Spinal cord (tissue), 9 donors: ENCODE measurements at regions not wholly inside any gene's neighbourhood (a gene's known extent, or its start where the extent isn't known, plus 50 kb on each side); places are given as distances from the start of the nearest gene placed in this dataset.

ENCODE experiments used
- DNase-seq, 6 donors: peaks; one replicate each; pipeline versions ENCODE4 v3.0.0 to v3.0.0-alpha.2; 2013 to 2015; ENCODE audit warnings: low spot score in 6 of 6, low read depth in 4 of 6
- H3K27ac ChIP-seq: one replicate; pipeline ENCODE4 v1.5.1; 2013; ENCODE audit warnings: low read depth, low read length, control low read depth
- H3K27me3 ChIP-seq: one replicate; pipeline ENCODE4 v1.6.1; 2013; ENCODE audit warnings: low read length; ENCODE audit not compliant: control insufficient read depth, insufficient read depth
- H3K36me3 ChIP-seq: one replicate; pipeline ENCODE4 v1.6.1; 2013; ENCODE audit warnings: low read length; ENCODE audit not compliant: control insufficient read depth, insufficient read depth
- H3K4me1 ChIP-seq: one replicate; pipeline ENCODE4 v1.6.1; 2013; ENCODE audit warnings: low read length; ENCODE audit not compliant: control insufficient read depth, insufficient read depth
- H3K4me3 ChIP-seq: one replicate; pipeline ENCODE4 v1.5.1; 2013; ENCODE audit warnings: low read depth, low read length, control low read depth
- H3K9me3 ChIP-seq: one replicate; pipeline ENCODE4 v1.6.1; 2013; ENCODE audit warnings: low read length; ENCODE audit not compliant: control insufficient read depth, insufficient read depth
- WGBS: methylation state at CpG from one replicate; pipeline ENCODE4 v1.1.5; 2013; ENCODE audit warnings: missing lambda C conversion rate; ENCODE audit not compliant: insufficient coverage; 5-methylcytosine and 5-hydroxymethylcytosine counted together
- donor health status: healthy.

DNA sequence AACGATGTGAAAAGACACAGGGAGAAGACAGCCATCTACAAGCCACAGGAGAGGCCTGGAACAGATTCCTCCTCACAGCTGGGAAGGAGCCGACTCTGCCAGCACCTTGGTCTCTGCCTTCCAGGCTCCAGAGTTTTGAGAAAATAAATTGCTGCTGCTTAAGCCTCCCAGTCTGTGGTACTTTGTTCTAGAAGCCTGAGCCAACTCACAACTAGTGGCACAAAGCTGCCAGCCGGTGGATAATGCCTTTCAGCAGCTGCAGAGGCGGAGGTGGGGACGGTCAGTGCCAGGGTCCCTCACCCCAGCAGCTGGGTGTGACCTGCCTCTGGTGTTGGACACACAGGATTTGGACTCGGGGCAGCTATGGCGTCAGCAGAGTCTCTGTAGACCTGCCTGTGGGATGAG lies 255.4 kb upstream of the PITRM1 start:
- DNase-seq: peak in 2 of 6 donors; percentile 50 to 59
- WGBS: 16% methylated on average over 5 of the region's 7 CpGs
- Histone ChIP-seq H3K27ac (peak overlapping the region; percentile 75), H3K36me3 (no peaks in the 10 kb centered on the region), H3K4me1 (peaks cover 36% of the 10 kb centered on the region), H3K27me3 (no peaks in the 10 kb centered on the region), H3K9me3 (no peaks in the 10 kb centered on the region), H3K4me3 (no peak overlapping the region)

DNA sequence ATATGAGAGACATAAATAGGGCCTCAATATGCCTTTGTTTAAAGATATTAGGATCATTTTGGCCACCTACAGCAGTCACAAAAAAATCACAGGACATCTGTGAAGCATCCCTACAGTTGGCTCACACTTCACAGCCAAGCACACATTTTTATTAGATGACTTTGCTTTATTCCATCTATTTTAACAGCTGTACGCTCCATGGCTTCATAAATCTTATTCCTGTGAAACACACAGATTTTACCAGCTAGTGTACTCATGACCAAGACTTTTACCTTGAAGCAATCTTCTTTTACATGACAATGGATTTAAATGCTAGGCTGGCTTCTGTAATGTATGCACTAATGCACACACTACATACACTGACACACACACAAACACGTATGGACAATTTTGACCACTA lies 254.8 kb upstream of the PITRM1 start:
- Histone ChIP-seq H3K4me3 (no peak overlapping the region), H3K9me3 (no peaks in the 10 kb centered on the region), H3K36me3 (no peaks in the 10 kb centered on the region), H3K27ac (peak overlapping the region; percentile 75), H3K27me3 (no peaks in the 10 kb centered on the region), H3K4me1 (peaks cover 36% of the 10 kb centered on the region)
- WGBS: no CpG with 5 or more reads among the region's 2 CpGs
- DNase-seq: peak in 2 of 6 donors; percentile 38 to 46

DNA sequence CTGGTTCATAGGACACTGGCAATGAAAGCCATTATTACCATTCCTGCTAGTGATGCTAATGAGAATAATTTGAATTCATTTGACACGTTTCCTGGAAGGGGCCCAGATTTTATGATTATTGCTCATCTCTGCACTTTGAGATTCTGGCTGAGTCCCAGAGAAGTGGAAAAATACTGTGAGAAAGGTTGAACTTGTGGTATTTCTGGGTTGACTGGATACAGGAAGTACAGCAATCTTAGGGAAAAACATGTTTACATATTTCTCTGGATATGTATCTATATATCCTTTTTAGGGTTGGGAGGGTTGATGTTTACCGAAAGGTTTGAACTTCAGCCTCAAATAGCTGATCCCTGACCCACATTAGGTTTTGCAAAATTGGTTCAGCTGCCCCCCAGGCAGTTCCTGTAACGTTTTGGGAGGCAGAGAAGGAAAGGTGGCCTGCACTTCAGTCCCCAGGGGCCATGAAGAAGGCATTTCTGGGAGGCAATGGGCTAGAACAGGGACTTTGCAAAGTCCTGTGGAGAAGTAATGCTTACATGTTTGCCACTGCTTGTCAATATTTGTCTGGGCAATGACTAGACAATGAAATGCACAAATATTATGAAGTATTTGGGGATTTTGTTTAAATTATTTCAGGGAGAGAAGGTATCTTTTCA lies 253.7 kb upstream of the PITRM1 start:
- WGBS: 42% methylated on average over 2 of the region's 3 CpGs
- Histone ChIP-seq H3K9me3 (no peaks in the 10 kb centered on the region), H3K27ac (peak overlapping the region; percentile 16), H3K27me3 (no peaks in the 10 kb centered on the region), H3K4me1 (peaks cover 28% of the 10 kb centered on the region), H3K36me3 (no peaks in the 10 kb centered on the region), H3K4me3 (no peak overlapping the region)
- peak in 2 of 6 donors; percentile 64 to 74 for DNase-seq

DNA sequence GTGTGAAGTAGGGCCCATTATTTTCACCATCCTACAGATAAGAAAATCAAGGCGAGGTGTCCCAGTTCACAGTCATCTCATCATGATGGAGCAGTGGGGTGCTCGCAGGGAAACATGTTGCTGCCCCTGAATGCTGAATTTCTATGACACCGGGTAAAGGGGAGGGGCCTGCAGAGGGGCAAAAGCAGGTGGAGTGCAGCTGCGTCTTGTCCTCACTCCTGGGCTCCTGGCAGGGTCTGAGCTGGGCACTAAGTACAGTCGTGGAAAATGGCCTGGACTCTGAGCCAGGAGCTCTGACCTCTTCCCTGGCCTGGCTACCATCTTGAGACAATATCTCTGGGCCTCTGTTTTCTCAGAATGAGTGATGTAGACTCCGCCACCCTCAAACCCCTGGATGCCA lies 253.1 kb upstream of the PITRM1 start:
- DNase-seq: no peak
- Histone ChIP-seq H3K4me1 (peaks cover 28% of the 10 kb centered on the region), H3K27ac (peak overlapping the region; percentile 16), H3K36me3 (no peaks in the 10 kb centered on the region), H3K27me3 (no peaks in the 10 kb centered on the region), H3K9me3 (no peaks in the 10 kb centered on the region), H3K4me3 (no peak overlapping the region)
- WGBS: 62% methylated on average over 5 of the region's 6 CpGs

DNA sequence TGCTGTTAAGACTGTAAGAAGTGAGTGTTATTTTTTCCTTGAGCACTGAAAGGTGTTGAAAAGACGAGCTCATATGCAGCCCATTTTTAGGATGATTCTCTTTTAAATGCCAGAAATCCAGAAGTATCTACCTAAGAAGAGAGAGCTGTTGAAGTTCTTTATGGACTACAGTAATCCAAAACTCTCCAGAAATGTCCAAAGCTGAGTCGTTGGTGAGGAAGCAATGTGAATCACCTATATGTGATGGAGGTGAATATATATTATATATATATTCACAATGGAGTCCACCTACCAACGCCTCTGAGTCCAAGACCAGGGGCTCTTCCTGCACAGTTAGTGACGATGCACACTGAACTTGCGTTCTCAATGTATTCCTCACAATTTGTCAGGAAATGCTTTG lies 252.7 kb upstream of the PITRM1 start:
- no peaks in the 10 kb centered on the region for H3K9me3 ChIP-seq
- peaks cover 28% of the 10 kb centered on the region for H3K4me1 ChIP-seq
- DNase-seq: no peak
- H3K27ac ChIP-seq: no peak overlapping the region
- 100% methylated on average over 2 of the region's 5 CpGs for whole genome bisulfite sequencing
- H3K27me3 ChIP-seq: no peaks in the 10 kb centered on the region
- H3K36me3 ChIP-seq: no peaks in the 10 kb centered on the region
- H3K4me3 ChIP-seq: no peak overlapping the region

DNA sequence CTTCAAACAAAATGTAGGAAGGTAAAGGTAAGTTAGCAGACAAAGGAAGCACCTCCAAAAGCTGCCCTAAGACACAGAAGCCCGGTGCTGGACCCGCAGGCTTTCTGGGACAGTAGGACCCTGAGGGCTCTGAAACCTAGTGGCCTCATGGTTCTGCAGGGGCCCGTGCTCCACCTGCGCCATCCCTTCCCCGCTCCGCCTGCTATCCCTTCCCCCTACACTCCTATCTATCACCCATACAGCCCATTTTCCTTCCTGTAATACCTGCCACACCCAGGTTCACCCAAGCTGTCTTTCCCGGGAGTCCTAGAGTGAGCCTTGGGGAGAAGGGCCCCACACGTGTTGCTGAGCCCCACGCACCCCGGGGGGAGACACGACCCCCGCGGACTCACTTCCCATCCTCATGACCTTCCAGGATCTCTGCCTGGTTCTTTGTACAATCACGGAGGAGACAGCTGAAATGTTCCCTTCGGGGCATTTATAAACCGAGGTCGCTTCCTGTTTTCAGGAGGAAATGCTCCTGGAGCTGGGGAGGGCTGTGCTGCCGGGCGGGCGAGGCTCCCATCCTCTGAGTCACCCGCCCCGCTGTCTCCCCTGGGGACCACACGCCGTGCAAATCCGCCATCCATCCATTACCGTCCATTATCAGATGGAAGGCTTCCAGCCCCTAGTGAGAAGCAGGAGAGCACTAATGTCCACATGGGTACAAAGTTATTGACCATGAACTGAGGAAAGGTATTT lies 251.7 kb upstream of the PITRM1 start:
- Histone ChIP-seq H3K27me3 (no peaks in the 10 kb centered on the region), H3K27ac (no peak overlapping the region), H3K36me3 (no peaks in the 10 kb centered on the region), H3K4me1 (peaks cover 23% of the 10 kb centered on the region), H3K4me3 (no peak overlapping the region), H3K9me3 (no peaks in the 10 kb centered on the region)
- WGBS: 82% methylated on average over 14 of the region's 26 CpGs
- peak in 1 of 6 donors; percentile 60 for DNase-seq

DNA sequence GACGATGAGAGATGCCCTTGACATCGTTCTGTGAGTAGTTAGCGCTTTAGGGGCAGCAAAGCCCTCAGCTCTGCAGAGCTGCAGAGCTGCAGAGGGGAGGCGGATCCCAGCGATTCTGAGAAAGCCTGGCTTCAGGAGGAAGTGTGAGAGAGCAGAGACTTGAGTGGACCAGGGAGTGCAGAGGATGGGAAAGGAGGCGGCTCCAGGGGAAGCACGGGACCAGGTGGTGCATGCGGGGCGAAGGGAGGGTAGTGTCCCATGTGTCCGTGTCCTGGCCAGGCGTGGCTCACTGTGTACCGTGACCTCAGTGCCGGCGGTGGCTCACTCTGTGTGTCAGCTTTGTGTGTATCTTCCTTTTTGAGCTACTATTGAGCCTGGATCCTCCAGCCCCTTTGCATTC lies 250.8 kb upstream of the PITRM1 start:
- Histone ChIP-seq H3K4me3 (no peak overlapping the region), H3K27me3 (no peaks in the 10 kb centered on the region), H3K9me3 (no peaks in the 10 kb centered on the region), H3K27ac (no peak overlapping the region), H3K4me1 (peaks cover 21% of the 10 kb centered on the region), H3K36me3 (no peaks in the 10 kb centered on the region)
- WGBS: 83% methylated on average over 14 of the region's 14 CpGs
- DNase-seq: no peak

DNA sequence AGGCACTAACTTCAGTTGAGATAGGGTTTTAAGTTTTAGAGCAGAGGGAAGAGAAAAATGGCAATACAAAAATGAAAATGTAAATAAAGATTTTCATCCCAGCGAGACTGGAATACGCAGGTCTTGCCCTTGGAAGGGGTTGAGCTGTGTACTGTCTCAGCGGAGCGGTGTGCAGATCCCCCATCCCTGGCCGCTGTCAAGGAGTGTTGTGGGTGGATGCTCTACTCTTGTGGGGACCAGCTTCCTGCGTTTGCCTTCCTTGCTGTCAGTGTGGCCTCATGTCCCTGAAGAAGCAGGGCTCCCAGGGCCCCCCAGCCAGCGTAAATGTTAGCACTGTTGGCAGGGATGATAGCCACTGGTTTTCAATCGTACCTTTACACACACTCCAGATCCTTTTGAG lies 249.7 kb upstream of the PITRM1 start:
- DNase-seq: no peak
- H3K36me3 ChIP-seq: no peaks in the 10 kb centered on the region
- H3K4me1 ChIP-seq: peaks cover 14% of the 10 kb centered on the region
- H3K9me3 ChIP-seq: no peaks in the 10 kb centered on the region
- no peak overlapping the region for H3K4me3 ChIP-seq
- WGBS: 81% methylated on average over 7 of the region's 8 CpGs
- H3K27ac ChIP-seq: no peak overlapping the region
- H3K27me3 ChIP-seq: no peaks in the 10 kb centered on the region

DNA sequence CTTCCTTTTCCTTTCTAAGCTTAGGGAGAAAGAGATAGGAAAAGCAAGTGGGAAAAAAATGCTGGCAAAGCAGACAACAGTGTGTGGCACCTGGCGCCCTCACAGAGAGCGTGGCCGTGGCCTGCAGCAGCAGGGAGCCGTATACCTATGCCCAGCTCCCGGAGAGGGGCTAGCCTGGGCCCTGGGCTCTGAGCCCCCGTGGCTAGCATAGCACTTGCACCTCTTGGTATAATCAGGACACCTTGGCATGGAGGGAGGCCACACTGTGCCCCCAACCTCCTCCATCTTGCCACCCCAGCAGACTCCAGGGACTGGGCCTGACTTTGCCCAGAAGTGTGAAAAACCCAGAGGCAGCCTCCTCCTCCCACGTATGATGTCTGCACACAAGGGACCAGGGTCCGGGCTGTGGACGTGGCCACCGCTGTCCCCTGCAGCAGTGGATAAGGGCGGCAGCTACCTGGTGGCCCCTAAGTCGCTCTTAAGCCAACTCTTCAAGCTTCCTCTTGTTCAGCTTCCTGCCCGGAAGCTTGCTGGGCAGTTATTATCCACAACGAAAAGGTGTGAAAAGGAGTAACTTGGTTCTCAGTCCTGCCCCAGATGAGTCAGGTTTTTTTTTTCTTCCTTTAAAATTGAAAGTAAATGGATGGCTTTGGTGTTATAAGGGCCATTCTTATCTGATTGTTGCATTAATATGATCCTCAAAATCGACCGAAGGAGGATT lies 249.1 kb upstream of the PITRM1 start:
- Histone ChIP-seq H3K27ac (no peak overlapping the region), H3K36me3 (no peaks in the 10 kb centered on the region), H3K27me3 (no peaks in the 10 kb centered on the region), H3K9me3 (no peaks in the 10 kb centered on the region), H3K4me1 (peaks cover 14% of the 10 kb centered on the region), H3K4me3 (no peak overlapping the region)
- DNase-seq: no peak
- WGBS: 78% methylated on average over 14 of the region's 16 CpGs
